Activated T-cell treated with anti-CD3 and anti-CD28 coated beads, Interleukin-2, amount 50 U/mL, for 72 hours (primary cell): ENCODE measurements at regions not wholly inside any gene's neighbourhood (a gene's known extent, or its start where the extent isn't known, plus 50 kb on each side); places are given as distances from the start of the nearest gene placed in this dataset.

Experiments used
- ATAC-seq, 2 donors: fragments of 150-1000 bp; cut with Tn5 transposase; replicated peaks in 1 of 2; 2 replicates each; pipeline ENCODE4 v1.10.0; 2021; ENCODE audit warnings: moderate library complexity in 2 of 2, mild to moderate bottlenecking in 1 of 2
- DNase-seq, 2 donors: peaks; one replicate each; pipeline ENCODE4 v3.0.0; 2021 to 2022; ENCODE audit warnings: mixed read lengths in 1 of 2
- H3K27ac Mint-ChIP-seq: one replicate; pipeline ENCODE4 v1.8.0; 2022; ENCODE audit warnings: mild to moderate bottlenecking, moderate library complexity, mixed read lengths
- H3K27me3 Mint-ChIP-seq: one replicate; pipeline ENCODE4 v1.8.0; 2022; ENCODE audit warnings: low read depth, mixed read lengths
- H3K36me3 Mint-ChIP-seq, 2 donors: one replicate each; pipeline ENCODE4 v1.8.0; 2022; ENCODE audit warnings: mixed read lengths in 2 of 2, mild to moderate bottlenecking in 1 of 2; ENCODE audit not compliant: insufficient read depth in 2 of 2
- H3K4me1 Mint-ChIP-seq: one replicate; pipeline ENCODE4 v1.8.0; 2022; ENCODE audit warnings: low read depth, mixed read lengths
- H3K4me3 Mint-ChIP-seq, 2 donors: one replicate each; pipeline ENCODE4 v1.8.0; 2022; ENCODE audit warnings: mild to moderate bottlenecking in 2 of 2, mixed read lengths in 2 of 2, moderate library complexity in 2 of 2
- H3K9me3 Mint-ChIP-seq, 2 donors: one replicate each; pipeline ENCODE4 v1.8.0; 2022; ENCODE audit warnings: mixed read lengths in 2 of 2

GRCh38 chr1:53378061-53378460, 50.2 kb upstream of the LRP8 start:
- Mint-ChIP-seq H3K27ac (no peak overlapping the region), H3K4me3 (no peak overlapping the region), H3K4me1 (no peaks in the 10 kb centered on the region), H3K27me3 (peaks cover 10% of the 10 kb centered on the region), H3K9me3 (no peaks in the 10 kb centered on the region), H3K36me3 (no peaks in the 10 kb centered on the region)
- DNase-seq (no peak), ATAC-seq (no peak)

DNA sequence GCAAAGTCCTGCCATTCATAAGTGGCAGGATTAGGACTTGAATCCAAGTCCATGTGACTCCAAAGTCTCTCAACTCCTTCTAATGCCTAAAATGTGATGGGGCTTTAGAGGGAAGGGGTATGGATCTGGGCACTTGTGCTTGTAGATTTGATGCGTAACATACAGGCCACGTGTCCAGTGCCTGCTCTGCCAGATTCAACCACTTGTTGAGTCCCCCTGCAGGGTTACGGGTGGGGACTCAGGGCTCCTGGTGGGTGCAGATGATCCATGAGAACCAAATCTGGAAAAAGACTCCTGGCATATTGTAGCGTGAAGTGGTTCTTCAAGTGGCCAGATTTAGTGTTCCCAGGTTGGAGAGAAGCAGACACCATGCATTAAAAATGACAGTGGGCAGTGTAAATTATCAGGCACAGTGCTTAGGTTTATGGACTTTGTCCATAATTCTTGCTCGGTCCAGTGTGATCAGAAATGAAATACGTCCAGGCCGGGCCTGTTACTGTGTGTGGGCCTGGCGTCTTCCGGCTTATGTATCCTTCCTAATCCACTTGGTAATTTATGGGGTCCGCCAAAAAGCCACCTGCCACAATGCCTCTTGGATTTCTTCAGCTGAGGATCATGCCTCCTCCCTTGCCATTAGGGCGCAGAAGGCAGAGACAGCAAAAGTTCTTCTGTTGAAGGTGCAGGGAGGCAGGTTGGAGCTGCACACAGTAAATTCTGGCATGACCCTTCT, 51.2 kb upstream of the LRP8 start:
- ATAC-seq (no peak), DNase-seq (no peak)
- Mint-ChIP-seq H3K4me3 (no peak overlapping the region), H3K27ac (no peak overlapping the region), H3K9me3 (no peaks in the 10 kb centered on the region), H3K36me3 (no peaks in the 10 kb centered on the region), H3K27me3 (peaks cover 10% of the 10 kb centered on the region), H3K4me1 (no peaks in the 10 kb centered on the region)

GRCh38 chr1:53379662-53380002, 51.8 kb upstream of the LRP8 start:
- Mint-ChIP-seq H3K4me1 (no peaks in the 10 kb centered on the region), H3K4me3 (no peak overlapping the region), H3K27me3 (peaks cover 10% of the 10 kb centered on the region), H3K27ac (no peak overlapping the region), H3K36me3 (no peaks in the 10 kb centered on the region), H3K9me3 (no peaks in the 10 kb centered on the region)
- ATAC-seq (no peak), DNase-seq (no peak)

GRCh38 chr1:53380296-53380695, 52.4 kb upstream of the LRP8 start:
- no peak overlapping the region for H3K27ac Mint-ChIP-seq
- ATAC-seq: no peak
- no peak for DNase-seq
- no peaks in the 10 kb centered on the region for H3K9me3 Mint-ChIP-seq
- no peaks in the 10 kb centered on the region for H3K36me3 Mint-ChIP-seq
- peaks cover 10% of the 10 kb centered on the region for H3K27me3 Mint-ChIP-seq
- H3K4me3 Mint-ChIP-seq: no peak overlapping the region
- H3K4me1 Mint-ChIP-seq: no peaks in the 10 kb centered on the region

DNA sequence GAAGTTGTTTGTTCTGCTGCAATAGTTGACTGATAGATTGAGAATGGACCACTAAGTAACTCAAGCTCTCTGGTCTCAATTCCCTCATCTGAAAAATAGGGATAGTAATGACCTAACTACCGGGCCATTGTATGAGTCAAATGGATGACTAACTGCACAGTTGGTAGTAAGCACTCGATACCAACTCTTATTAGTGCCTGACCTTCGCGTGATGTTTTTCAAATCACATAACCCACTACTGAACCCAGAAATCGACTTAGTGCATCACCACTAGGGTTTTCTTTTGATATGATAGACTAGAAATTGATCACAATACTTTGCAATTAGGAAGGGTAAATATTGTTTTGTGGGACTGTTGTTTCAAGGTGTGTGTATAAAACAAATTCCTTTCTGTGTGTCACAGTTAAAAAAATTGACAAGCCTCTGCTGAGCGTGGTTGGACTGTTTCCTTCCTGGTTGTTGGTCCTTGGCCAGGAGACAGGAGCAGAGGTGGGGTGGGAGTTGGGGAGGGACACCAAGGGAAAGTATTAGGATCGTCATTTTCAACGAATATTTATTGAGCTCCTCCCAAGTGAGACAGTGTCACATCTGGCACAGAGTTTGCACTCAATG, 54.0 kb upstream of the LRP8 start:
- no peak for ATAC-seq
- H3K4me1 Mint-ChIP-seq: no peaks in the 10 kb centered on the region
- no peak overlapping the region for H3K27ac Mint-ChIP-seq
- no peaks in the 10 kb centered on the region for H3K9me3 Mint-ChIP-seq
- DNase-seq: no peak
- H3K27me3 Mint-ChIP-seq: peaks cover 10% of the 10 kb centered on the region
- peaks cover 0 to 3% of the 10 kb centered on the region in 2 donors for H3K36me3 Mint-ChIP-seq
- no peak overlapping the region for H3K4me3 Mint-ChIP-seq

DNA sequence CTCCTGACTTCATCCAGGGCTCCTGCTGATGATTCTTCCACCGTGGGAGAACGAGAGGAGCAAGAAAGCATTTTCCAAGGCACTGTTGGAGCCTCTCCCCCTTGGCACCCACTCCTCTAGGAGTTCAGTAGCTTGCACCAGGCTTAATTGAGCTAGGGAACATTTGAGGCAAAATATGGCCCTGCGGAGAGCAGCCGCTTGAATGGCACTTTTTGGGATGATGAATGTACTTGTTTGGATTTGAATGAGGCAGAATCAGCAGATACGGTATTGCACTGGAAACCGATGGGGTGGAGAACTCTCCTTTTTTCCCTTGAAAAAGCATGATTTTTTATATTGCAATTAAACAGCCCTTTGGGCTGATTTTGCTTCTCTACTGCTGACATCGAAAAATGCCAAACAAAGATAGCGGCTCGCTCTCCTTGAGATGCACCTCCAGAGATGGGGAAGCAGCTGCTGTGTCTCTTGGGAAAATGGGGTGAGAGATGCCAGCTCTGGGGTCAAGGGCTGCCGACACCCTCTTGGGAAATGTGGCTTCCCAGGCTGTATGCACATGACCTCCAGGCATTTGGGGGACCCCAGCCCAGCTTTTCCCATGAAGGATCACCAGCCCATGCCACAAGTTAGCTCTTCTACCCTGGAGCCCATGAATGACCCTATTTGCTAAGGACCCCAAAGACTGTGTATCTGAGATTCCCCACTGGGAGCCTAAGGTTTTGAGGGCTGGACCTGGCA, 55.4 kb upstream of the LRP8 start:
- Mint-ChIP-seq H3K4me1 (no peaks in the 10 kb centered on the region), H3K9me3 (no peaks in the 10 kb centered on the region), H3K27me3 (peaks cover 10% of the 10 kb centered on the region), H3K36me3 (peaks cover 0 to 3% of the 10 kb centered on the region in 2 donors), H3K4me3 (no peak overlapping the region), H3K27ac (no peak overlapping the region)
- ATAC-seq (no peak), DNase-seq (no peak)

DNA sequence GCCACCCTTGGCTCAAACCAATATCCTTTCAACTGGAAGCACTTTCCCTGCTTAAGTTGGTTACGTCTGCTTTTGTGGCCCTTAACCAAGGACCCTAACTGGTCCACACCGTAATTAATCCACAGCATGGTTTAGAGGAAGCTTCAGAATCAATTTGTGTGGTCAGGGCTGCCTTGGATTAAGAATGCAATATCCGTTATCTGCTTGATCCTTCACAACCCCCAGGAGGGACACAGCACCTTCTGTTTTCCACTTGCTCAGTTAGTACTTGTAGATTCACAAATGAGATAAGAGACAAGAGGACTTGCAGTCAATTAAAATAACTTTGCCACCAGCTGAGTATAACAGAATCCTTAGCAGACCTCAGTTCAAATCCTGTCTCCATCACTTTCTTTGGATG, 56.9 kb upstream of the LRP8 start:
- Mint-ChIP-seq H3K27ac (no peak overlapping the region), H3K36me3 (peaks cover 0 to 3% of the 10 kb centered on the region in 2 donors), H3K9me3 (no peaks in the 10 kb centered on the region), H3K4me1 (no peaks in the 10 kb centered on the region), H3K27me3 (peaks cover 10% of the 10 kb centered on the region), H3K4me3 (no peak overlapping the region)
- no peak for ATAC-seq
- no peak for DNase-seq

- Mint-ChIP-seq H3K9me3 (no peaks in the 10 kb centered on the region), H3K27me3 (peaks cover 10% of the 10 kb centered on the region), H3K36me3 (peaks cover 0 to 3% of the 10 kb centered on the region in 2 donors)
These were observed 57.7 kb upstream of the LRP8 start for GRCh38 chr1:53385276-53386225.

DNA sequence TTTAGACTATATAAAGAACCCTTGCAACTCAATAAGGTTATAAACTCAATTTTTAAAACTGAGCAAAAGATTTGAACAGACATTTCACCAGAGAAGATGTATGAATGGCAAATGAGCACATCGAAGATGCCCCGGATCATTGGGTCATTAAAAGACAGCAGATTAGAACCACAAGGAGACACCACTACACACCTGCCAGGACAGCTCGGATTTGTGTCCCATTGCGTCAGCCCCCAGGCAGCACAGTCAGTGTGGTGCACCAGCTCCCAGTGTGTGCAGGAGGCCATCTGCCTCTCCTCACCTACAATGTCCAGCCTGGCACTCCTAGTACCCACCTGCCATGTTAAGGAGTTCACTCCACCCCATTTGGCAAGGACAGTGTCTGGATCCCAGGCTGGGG, 61.1 kb upstream of the LRP8 start:
- DNase-seq: no peak
- H3K4me3 Mint-ChIP-seq: no peak overlapping the region
- H3K27me3 Mint-ChIP-seq: no peaks in the 10 kb centered on the region
- no peaks in the 10 kb centered on the region for H3K9me3 Mint-ChIP-seq
- peaks cover 0 to 3% of the 10 kb centered on the region in 2 donors for H3K36me3 Mint-ChIP-seq
- ATAC-seq: no peak
- no peak overlapping the region for H3K27ac Mint-ChIP-seq
- H3K4me1 Mint-ChIP-seq: no peaks in the 10 kb centered on the region

More at GRCh38 chr1:53385276-53386225, 57.7 kb upstream of the LRP8 start:
- no peak for ATAC-seq
- Mint-ChIP-seq H3K4me3 (no peak overlapping the region), H3K27ac (no peak overlapping the region), H3K4me1 (no peaks in the 10 kb centered on the region)
- DNase-seq: no peak

GRCh38 chr1:53390261-53390660, 62.4 kb upstream of the LRP8 start:
- no peaks in the 10 kb centered on the region for H3K9me3 Mint-ChIP-seq
- ATAC-seq: no peak
- peaks cover 0 to 3% of the 10 kb centered on the region in 2 donors for H3K36me3 Mint-ChIP-seq
- H3K4me3 Mint-ChIP-seq: no peak overlapping the region
- H3K27me3 Mint-ChIP-seq: no peaks in the 10 kb centered on the region
- no peak overlapping the region for H3K27ac Mint-ChIP-seq
- H3K4me1 Mint-ChIP-seq: no peaks in the 10 kb centered on the region
- DNase-seq: no peak

- H3K9me3 Mint-ChIP-seq: no peaks in the 10 kb centered on the region
- no peak overlapping the region for H3K27ac Mint-ChIP-seq
- no peak for DNase-seq
- H3K27me3 Mint-ChIP-seq: no peaks in the 10 kb centered on the region
- no peaks in the 10 kb centered on the region for H3K4me1 Mint-ChIP-seq
- ATAC-seq: no peak
- peaks cover 0 to 3% of the 10 kb centered on the region in 2 donors for H3K36me3 Mint-ChIP-seq
- H3K4me3 Mint-ChIP-seq: no peak overlapping the region
These were observed 62.9 kb upstream of the LRP8 start for GRCh38 chr1:53390736-53391135.

GRCh38 chr1:53391296-53391695, 63.4 kb upstream of the LRP8 start:
- Mint-ChIP-seq H3K9me3 (no peaks in the 10 kb centered on the region), H3K4me1 (no peaks in the 10 kb centered on the region), H3K27ac (no peak overlapping the region), H3K27me3 (no peaks in the 10 kb centered on the region), H3K4me3 (no peak overlapping the region), H3K36me3 (peaks cover 0 to under 1% of the 10 kb centered on the region in 2 donors)
- ATAC-seq (no peak), DNase-seq (no peak)

GRCh38 chr1:53391982-53392381, 64.1 kb upstream of the LRP8 start:
- Mint-ChIP-seq H3K4me1 (no peaks in the 10 kb centered on the region), H3K27ac (no peak overlapping the region), H3K9me3 (no peaks in the 10 kb centered on the region), H3K36me3 (no peaks in the 10 kb centered on the region), H3K27me3 (no peaks in the 10 kb centered on the region), H3K4me3 (no peak overlapping the region)
- DNase-seq (no peak), ATAC-seq (no peak)
